ENCODE measurements at regions not wholly inside any gene's neighbourhood (a gene's known extent, or its start where the extent isn't known, plus 50 kb on each side); places are given as distances from the start of the nearest gene placed in this dataset.

GRCh38 chr12:91316161-91316906 is 133.7 kb upstream of the DCN start:
- no peak for DNase-seq (ENCODE audit: extremely low read depth, low read depth)

GRCh38 chr12:91311081-91311480 is 128.5 kb upstream of the DCN start:
- TF ChIP-seq CTCF (IDR thresholded peaks at IDR 0.05; ENCODE audit: low read depth, low read length) = no peak
- DNase-seq (ENCODE audit: extremely low read depth, low read depth) = no peak

More at GRCh38 chr12:91316161-91316906, 133.7 kb upstream of the DCN start:
- no peak for TF ChIP-seq CTCF (IDR thresholded peaks at IDR 0.05; ENCODE audit: low read depth, low read length)

- no peak for DNase-seq (ENCODE audit: extremely low read depth, low read depth)
- TF ChIP-seq CTCF (IDR thresholded peaks at IDR 0.05; ENCODE audit: low read depth, low read length) = no peak
Measured at GRCh38 chr12:91309450-91309849, 126.8 kb upstream of the DCN start.

GRCh38 chr12:91307957-91308670 is 125.5 kb upstream of the DCN start:
- no peak for TF ChIP-seq CTCF (IDR thresholded peaks at IDR 0.05; ENCODE audit: low read depth, low read length)
- no peak for DNase-seq (ENCODE audit: extremely low read depth, low read depth)

GRCh38 chr12:91290354-91290753 is 107.7 kb upstream of the DCN start:
- no peak for TF ChIP-seq CTCF (IDR thresholded peaks at IDR 0.05; ENCODE audit: low read depth, low read length)
- DNase-seq (ENCODE audit: extremely low read depth, low read depth) = no peak

GRCh38 chr12:91289906-91290305 is 107.3 kb upstream of the DCN start:
- DNase-seq (ENCODE audit: extremely low read depth, low read depth) = peak; percentile 10
- TF ChIP-seq CTCF (IDR thresholded peaks at IDR 0.05; ENCODE audit: low read depth, low read length) = no peak

GRCh38 chr12:91289072-91289471 is 106.5 kb upstream of the DCN start:
- TF ChIP-seq CTCF (IDR thresholded peaks at IDR 0.05; ENCODE audit: low read depth, low read length) = no peak
- DNase-seq (ENCODE audit: extremely low read depth, low read depth) = no peak
